Activated gamma-delta T cell treated with anti-CD3 and anti-CD28 coated beads, Interleukin-2, amount 50 U/mL, for 16 hours (primary cell): ENCODE measurements at regions not wholly inside any gene's neighbourhood (a gene's known extent, or its start where the extent isn't known, plus 50 kb on each side); places are given as distances from the start of the nearest gene placed in this dataset.
"Not testable (repeated sequence)": the region's sequence is repeated elsewhere in the genome, so short reads cannot be mapped to it uniquely, and the experiment has no call there.

Experiments
- DNase-seq: peaks from one replicate; pipeline ENCODE4 v3.0.0-alpha.2; 2020; ENCODE audit warnings: low read depth

- no peak for DNase-seq
Observed at GRCh38 chr1:38787041-38787440, 72.5 kb downstream of the RRAGC start.

- no peak for DNase-seq
Observed at GRCh38 chr1:38786040-38786436, 73.5 kb downstream of the RRAGC start.

GRCh38 chr1:38785285-38786039 is 74.1 kb downstream of the RRAGC start:
- DNase-seq, result no peak

GRCh38 chr1:38784452-38785284 is 74.9 kb downstream of the RRAGC start:
- no peak for DNase-seq

- DNase-seq, result no peak
Observed at GRCh38 chr1:38783640-38784229, 75.8 kb downstream of the RRAGC start.

- no peak for DNase-seq
Observed at GRCh38 chr1:38781872-38782617, 77.5 kb downstream of the RRAGC start.

GRCh38 chr1:38780133-38780532 is 79.4 kb downstream of the RRAGC start:
- DNase-seq, result no peak

- no peak for DNase-seq
Observed at GRCh38 chr1:38779491-38779890, 80.1 kb downstream of the RRAGC start.

GRCh38 chr1:38778521-38778920 is 81.1 kb downstream of the RRAGC start:
- no peak for DNase-seq

GRCh38 chr1:38778051-38778450 is 81.5 kb downstream of the RRAGC start:
- no peak for DNase-seq

GRCh38 chr1:38777464-38777957 is 82.1 kb downstream of the RRAGC start:
- DNase-seq, result no peak

GRCh38 chr1:38776466-38777065 is 83.0 kb downstream of the RRAGC start:
- no peak for DNase-seq

GRCh38 chr1:38775175-38775845 is 84.3 kb downstream of the RRAGC start:
- no peak for DNase-seq

- no peak for DNase-seq
Observed at GRCh38 chr1:38773483-38773882, 86.1 kb downstream of the RRAGC start.

GRCh38 chr1:38772953-38773352 is 86.6 kb downstream of the RRAGC start:
- DNase-seq, result no peak

- no peak for DNase-seq
Observed at GRCh38 chr1:38772026-38772425, 87.5 kb downstream of the RRAGC start.

GRCh38 chr1:38770516-38771173 is 88.9 kb downstream of the RRAGC start:
- not testable (repeated sequence) for DNase-seq

GRCh38 chr1:38766125-38766524 is 93.4 kb downstream of the RRAGC start:
- DNase-seq, result no peak

GRCh38 chr1:38763121-38763520 is 96.5 kb downstream of the RRAGC start:
- no peak for DNase-seq

- no peak for DNase-seq
Observed at GRCh38 chr1:38760562-38760961, 99.0 kb downstream of the RRAGC start.

- DNase-seq, result no peak
Observed at GRCh38 chr1:38758820-38759219, 100.8 kb downstream of the RRAGC start.
